NCI-H460 (cell line): ENCODE measurements at regions not wholly inside any gene's neighbourhood (a gene's known extent, or its start where the extent isn't known, plus 50 kb on each side); places are given as distances from the start of the nearest gene placed in this dataset.
"Not testable (repeated sequence)": the region's sequence is repeated elsewhere in the genome, so short reads cannot be mapped to it uniquely, and the experiment has no call there.

ENCODE experiments used
- DNase-seq: peaks from one replicate; pipeline ENCODE4 v3.0.0-alpha.2; 2016; ENCODE audit warnings: low read depth; ENCODE audit errors: extremely low read depth

DNA sequence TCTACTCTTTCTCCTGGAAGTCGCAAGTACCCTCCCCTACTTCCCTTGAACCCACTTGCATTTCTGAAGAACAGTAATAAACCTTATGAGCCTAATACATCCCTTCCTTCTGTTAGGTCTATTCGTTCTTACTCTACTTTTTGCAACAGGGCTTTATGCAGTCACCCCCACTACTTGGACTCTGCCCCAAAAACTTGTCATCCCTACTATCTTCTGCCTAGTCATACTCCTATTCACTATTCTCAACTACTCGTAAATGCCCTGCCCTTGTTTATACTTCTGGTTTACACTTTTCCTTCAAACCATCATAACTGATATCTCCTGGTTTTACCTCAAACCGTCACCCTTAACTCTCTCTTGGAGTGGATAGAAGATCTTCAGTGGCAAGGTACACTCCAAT is 55.2 kb upstream of the SLIT2 start:
- no peak for DNase-seq

DNA sequence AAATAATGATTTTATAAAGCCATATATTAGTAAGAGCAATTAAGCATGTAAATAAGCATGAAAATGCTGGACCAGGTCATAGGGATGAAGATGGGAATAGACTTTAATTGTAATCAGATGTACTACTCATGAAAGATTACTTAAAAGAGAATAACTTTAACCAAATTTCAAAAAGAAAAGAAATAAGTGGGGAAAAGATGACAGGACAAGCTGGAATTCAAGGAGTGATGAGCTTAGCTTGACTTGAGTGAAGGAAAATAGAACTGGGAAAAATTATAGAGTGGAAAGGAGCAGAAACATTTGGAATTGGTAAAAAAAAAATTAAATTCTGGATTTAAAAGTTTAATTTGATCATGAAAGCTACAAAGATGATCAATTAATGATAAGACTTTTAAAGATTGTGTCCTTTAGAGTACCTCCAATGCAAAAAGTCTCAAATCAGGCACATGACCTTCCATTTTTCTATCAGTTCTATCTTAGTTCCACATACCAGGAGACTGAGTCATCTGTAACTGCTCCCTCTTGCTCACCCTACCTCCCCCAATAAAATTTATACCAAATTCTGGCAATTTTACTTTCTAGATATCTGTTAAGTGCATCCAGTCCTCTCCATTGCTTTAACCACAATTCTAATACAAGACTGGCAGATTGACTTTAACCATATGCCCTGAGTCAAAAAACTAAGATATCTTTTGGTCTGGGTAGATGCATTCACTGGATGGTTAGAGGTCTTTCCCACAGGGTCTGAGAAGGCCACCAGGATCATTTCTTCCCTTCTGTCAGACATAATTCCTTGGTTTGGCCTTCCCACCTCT is 56.4 kb upstream of the SLIT2 start:
- DNase-seq: no peak

DNA sequence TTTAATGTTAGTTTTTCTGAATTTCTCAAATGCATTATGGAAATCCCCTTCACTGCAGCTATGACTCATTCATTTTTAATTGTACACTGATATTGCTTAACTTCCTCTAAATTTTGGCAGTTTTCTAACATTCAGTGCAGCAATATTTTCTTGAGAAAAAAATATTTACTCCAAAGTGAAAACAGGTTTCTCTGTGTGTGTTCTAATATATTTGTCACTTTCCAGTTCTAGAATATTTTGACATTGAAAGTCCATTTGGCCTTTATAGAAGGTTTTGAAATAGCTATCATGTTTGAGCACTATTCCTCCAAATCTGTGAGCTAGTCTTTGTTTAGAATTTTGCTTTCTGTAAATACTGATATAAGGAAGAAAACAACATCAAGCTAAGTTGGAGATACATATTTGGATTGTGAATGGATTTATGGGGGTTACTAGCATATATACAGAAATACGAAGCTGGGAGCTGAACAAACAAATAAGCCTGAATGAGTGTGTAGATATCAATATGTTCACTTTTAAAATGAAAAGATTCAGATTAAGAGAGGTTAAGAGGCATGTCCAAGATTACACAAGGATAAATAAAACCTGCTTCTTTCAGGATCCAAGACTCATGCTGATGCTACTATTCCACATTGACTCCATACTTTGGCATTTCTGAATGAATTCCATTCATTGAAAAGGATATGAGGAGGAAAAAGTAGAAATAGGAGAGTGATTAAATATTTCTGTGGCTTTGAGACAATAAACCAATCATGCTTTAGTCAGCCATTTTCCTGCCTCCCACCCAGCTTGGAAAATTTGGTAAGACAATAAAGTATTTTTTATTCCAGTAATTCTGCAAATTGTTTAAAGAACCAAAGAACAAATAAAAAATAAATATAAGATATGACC is 57.3 kb upstream of the SLIT2 start:
- no peak for DNase-seq

DNA sequence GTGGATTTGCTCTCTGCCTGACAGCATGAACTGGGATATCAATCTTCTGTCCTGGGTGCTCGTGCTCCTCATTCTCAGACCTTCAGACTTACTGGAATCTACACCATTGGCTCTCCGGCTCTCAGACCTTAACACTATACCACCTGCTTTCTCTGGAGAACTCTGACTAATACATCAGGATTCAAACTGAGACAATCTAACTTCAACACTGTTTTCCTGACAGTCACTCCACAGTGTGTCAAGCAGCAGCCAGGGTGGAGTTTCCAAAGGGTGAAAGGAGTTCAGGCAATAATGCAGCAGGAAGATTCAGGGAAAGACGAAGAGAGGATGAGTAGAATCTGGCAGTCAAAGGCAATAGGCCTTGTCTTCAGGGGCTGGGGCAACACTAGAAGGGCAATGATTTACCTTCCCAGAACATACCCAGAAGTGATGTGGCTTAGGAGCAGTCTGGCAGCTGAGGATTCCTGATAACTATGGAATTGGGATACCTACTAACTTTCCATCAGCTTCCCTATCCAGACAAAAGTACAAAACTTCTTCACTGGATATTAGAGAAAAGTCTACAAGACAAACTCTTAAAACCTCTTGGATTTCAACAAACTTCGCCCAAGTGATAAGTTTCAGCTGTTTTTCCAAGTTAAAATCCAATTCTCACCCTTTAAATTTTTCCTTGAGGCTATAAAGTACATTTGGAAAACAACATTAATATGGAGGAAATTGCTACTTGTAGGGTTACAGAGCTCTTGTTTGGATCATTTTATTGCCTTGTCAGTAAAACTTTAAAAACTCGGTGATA is 58.4 kb upstream of the SLIT2 start:
- DNase-seq: no peak

DNA sequence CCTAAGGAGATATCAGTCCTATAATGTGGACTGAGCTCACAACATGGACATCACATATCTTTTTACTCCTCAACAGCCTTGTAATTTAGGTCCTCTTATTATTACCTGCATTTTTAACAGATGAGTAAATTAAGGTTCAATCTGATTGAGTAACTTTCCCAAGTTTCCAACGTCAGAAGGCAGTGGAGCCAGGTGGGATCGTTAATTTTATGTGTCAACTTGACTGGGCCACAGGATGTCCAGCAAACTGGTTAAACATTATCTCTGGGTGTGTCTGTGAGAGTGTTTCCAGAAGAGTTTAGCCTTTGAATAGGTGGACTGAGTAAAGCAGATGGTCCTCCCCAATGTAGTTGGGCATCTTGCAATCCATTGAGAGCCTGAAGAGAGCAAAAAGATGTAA is 59.0 kb upstream of the SLIT2 start:
- DNase-seq: no peak

DNA sequence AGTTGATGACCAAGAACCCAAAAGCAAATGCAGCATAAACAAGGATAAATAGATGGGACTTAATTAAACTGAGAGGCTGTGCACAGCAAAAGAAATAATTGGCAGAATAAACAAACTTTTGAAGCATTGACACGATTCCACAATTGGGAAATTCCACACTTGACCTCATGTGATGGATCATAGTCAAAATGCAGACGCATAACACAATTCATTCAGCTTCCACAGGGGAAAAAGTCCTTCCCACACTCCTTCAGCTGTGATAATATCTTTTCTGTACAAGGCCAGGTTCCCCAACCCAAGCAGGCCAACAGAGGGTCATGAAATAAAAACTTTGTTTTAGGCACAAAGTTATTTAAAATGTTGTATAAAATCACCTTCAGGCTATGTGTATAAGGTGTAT is 66.6 kb upstream of the SLIT2 start:
- DNase-seq: no peak

DNA sequence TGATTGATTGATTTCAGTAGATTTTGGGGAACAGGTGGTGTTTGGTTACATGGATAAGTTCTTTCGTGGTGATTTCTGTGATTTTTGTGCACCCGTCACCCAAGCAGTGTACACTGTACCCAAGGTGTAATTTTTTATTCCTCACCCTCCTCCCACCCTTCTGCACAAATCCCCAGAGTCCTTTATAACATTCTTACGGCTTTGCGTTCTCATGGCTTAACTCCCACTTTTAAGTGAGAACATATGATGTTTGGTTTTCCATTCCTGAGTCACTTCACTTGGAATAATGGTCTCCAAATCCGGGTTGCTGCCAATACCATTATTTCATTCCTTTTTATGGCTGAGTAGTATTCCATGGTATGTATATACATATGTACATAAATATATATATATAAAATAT is 68.6 kb upstream of the SLIT2 start:
- not testable (repeated sequence) for DNase-seq

DNA sequence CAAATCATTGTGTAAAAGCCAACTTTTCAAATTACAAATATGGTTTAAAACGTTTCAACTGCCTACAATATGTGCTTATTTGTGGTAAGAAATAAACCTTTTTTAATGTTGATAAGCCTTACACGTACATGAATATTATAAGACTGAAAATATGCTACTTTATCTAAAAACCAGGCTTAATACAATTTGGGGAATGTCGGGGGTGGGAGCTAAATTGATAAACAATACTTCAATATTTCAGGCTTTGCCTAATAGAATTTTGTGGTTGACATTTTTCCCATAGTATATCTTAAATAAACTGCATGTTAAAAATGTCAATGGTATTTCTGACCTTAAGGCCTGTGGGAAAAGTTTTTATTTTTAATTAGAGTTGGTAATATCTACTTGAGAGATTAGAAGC is 69.8 kb upstream of the SLIT2 start:
- no peak for DNase-seq

DNA sequence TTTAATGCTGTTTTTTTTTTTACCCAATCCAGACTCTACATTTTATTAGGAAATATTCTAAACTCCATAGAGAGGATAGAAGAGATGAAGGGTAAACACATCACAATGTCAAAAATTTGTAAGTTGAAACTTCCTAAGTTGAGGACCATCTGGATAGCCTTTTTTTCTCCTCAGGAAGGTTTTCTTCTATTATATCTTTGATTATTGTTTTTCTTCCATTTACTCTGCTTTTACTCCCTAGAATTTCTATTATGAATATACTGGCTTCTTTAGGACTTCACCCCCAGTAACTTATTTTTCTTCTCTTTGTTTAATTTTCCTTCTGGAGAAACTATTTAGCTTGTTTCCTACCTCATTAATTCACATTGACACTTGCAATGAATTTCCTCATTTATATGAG is 71.2 kb upstream of the SLIT2 start:
- DNase-seq: no peak

DNA sequence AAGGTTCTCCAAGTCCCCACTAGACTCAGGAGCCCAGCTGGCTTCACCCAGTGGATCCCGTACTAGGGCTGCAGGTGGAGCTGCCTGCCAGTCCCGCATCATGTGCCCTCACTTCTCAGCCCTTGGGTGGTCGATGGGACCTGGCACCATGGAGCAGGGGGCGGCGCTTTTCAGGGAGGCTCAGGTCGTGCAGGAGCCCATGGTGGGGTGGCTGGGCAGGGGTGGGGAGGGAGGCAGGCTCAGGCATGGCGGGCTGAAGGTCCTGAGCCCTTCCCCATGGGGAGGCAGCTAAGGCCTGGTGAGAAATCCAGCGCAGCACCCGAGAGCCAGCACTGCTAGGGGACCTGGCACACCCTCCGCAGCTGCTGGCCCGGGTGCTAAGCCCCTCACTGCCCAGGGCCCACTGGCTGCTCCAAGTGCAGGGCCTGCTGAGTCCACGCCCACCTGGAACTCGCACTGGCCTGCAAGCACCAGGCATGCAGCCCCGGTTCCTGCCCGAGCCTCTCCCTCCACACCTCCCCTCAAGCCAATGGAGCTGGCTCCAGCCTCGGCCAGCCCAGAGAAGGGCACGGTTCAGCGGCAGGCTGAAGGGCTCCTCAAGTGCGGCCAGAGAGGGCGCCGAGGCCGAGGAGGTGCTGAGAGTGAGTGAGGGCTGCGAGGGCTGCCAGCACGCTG is 72.7 kb upstream of the SLIT2 start:
- no peak for DNase-seq

DNA sequence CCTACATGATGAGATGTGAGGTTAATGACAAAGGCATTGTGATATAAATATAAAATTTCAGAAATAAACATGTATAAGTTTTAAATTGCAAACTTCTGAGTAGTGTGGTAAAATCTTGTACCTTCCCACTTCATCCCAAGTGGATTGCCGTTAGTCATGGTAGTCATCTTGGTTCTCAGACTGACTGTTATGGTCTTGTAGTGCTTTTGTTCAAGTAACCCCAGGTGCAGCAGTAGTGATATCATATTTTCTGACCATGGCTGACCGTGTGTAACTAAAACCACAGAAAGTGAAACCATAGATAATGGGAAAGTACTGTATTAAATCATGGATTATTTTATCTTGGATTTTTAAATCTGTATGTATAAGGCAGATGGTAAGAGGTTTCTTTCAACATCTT is 74.8 kb upstream of the SLIT2 start:
- no peak for DNase-seq

DNA sequence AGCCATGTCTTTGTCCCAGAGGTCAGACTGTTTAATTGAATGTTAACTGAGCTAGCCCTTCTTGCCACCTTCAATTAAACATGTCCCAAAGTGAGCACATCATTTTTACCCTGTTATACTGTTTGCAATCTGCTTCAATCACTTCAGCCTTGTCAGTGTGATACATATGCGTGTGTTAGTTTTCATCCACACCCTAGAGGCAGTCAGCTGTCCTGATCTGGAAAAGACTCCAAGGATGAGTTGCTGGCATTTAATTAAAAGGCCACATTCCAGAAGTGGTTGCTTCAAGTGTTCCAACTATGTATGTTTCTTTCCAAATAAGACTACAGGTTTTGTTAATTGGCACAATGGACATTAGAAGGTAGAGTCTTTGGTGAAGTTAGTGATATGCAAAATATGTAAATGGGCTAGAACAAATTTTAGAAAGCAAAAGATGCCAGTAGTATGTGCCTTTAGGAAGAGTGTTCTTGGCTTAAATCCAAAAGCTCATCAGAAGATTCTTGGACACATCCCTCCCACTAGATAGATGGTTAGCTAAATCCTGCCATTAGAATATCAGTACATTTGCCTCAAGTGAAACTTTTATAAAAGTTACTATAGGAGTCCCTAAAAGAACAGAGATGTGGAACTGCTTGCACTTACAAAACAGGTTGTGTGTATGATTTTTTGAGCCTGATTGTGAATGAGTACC is 79.5 kb upstream of the SLIT2 start:
- no peak for DNase-seq

DNA sequence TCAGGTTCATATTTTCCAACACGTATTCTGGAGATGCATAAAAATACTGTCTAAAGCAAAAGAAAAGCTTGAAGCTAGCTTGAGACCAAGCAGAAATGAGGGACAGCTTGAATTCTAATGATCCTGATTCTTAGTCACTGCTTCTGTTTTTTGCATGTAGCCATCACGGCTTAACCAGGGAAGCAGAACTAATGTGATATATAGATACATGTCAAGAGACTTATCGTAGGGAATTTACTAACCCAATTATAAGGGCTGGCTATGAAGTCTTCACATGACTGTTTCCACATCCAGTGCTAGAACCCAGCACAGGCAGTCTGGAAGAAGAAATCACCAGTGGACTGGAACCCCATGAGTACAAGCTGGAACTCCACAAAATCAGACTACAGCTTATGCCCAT is 85.2 kb upstream of the SLIT2 start:
- no peak for DNase-seq

DNA sequence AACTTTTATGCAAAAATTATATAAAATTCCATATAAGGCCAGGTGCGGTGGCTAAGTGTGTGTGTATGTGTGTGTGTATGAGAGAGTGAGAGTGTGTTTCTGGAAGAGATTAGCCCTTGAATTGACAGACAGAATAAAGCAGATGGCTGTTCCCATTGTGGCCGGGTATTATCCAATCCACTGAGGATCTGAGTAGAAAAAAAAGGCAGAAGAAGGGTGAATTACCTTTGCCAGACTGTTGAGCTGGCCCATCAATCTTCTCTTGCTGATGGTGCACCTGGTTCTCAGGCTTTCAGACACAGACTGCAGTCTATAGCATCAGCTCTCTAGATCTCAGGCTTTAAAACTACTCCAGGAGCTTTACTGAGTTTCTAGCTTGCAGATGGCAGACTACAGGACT is 92.2 kb upstream of the SLIT2 start:
- DNase-seq: no peak

DNA sequence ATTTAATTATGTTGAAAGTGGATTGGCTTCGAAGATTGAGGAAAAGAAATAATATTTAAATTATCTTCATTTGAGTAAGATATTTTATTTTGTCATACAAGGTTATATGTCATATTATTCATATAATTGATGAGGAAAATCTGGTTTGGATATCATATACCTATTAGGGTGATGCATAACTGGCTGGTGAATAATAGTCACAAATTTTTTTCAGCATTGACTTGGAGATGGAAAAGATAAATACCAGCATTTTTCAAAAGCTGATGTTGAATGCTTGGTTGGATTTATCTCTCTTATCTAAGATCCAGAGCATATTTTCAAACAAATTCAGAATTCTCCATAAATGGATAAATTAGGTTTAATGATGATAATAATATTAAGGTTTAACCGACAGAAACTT is 93.5 kb upstream of the SLIT2 start:
- DNase-seq: no peak

DNA sequence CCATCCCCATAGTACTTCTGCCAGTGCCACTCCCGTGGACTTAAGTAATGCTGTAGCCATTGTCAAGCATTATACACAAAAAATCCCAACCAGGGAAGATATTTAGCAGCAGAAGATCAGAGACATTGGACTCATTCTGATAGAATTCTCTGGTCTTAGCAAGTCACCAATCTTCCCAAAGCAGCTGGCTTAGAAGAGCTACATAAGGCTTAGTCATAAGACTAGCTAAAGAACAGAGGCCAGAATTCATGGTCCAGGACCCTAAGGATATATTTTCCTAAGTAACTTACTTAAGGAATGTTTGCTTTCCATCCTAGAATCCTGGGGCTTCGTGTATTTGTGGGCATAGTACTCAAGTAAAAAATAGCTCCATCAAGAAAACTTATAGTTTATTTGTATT is 100.3 kb upstream of the SLIT2 start:
- no peak for DNase-seq

DNA sequence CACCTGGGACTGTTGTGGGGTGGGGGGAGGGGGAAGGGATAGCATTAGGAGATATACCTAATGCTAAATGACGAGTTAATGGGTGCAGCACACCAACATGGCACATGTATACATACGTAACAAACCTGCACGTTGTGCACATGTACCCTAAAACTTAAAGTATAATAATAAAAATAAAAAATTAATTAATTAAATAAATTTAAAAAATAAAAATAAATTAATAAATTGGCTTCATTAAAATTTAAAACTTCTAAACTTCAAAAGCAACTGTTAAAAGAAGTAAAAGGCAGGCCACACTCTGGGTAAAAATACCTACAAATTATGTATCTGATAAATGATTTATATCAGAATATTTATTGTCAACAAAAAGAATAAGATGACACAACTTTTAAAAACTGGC is 102.6 kb upstream of the SLIT2 start:
- not testable (repeated sequence) for DNase-seq

DNA sequence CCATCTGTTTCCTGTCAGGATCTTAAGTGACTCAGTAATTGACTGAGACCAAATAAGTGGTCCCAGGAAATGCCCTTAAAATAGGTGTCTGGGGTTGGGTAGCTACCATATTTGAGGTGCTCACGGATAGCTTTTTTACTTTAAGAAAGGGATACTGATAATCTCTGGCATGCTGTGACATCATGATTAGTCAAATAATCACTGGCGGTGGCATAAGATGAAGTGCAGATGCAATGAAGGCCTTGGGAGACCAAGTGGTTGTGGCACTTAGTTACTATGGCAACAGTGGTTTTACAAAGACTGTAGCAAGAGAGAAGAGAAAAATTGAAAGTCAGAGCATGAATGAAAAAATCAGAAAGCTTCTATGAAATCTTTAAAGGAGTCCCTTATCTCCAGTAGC is 114.5 kb upstream of the SLIT2 start:
- DNase-seq: no peak

DNA sequence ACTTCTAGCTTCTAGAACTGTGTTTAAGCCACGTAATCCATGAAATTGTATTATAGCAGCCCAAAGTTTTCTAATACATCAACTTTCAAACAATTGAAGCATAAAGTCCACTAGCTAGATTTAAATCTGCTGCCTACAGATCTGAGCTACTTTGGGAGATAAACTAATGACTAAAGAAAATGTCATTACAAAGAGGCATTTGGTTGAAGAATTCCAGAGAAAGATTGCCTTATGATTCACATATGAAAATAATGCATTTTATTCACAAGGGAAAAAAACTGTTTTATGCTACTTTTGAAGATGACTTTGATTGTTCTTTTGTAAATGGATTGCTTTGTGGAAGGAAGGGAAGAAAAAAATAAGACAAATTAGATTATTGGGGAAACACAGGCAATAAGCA is 124.1 kb upstream of the SLIT2 start:
- no peak for DNase-seq

DNA sequence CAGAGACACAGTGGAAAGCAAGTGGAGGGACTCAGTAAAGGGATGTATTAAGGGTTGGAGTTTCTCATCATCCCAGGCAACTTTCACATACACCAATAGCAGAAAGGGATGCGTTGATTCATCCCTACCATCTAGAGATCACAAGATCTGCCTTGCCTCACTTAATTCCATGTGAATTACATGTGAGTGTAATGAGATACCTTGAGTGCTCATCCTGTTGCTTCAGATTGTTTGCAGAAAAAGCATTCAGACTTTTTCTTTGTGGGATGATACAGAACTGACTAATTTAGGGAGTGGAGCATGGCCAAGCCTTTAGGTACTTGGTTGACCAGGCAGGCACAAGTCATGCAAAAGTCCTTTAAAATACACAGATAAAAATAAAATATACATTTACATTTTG is 124.8 kb upstream of the SLIT2 start:
- DNase-seq: no peak
